SK-N-SH treated with all-trans-retinoic acid at 6 μM for 48 hours (cell line): ENCODE measurements at regions not wholly inside any gene's neighbourhood (a gene's known extent, or its start where the extent isn't known, plus 50 kb on each side); places are given as distances from the start of the nearest gene placed in this dataset.

Source experiments
- ATAC-seq: fragments of 200-7000 bp; cut with Tn5 transposase; 3 replicates; pipeline ENCODE4 v1.9.1; 2020; ENCODE audit warnings: mild to moderate bottlenecking, moderate library complexity
- ARNTL ChIP-seq: fragments of 450-650 bp; formaldehyde crosslinking; IDR thresholded peaks from 2 replicates; pipeline ENCODE4 v1.5.0; 2020; ENCODE audit warnings: low read depth, mild to moderate bottlenecking, moderate library complexity, borderline replicate concordance
- BACH2 ChIP-seq: fragments of 250-450 bp; sonication (Bioruptor Pico); IDR thresholded peaks from 2 replicates; pipeline ENCODE4 v1.9.0; 2021; ENCODE audit warnings: mild to moderate bottlenecking, borderline replicate concordance
- CSDC2 ChIP-seq: fragments of 250-450 bp; sonication (Bioruptor Pico); IDR thresholded peaks from 2 replicates; pipeline ENCODE4 v1.5.0; 2020; ENCODE audit warnings: mild to moderate bottlenecking, moderate library complexity
- ESRRG ChIP-seq: fragments of 250-450 bp; sonication (Bioruptor Pico); IDR thresholded peaks from 2 replicates; pipeline ENCODE4 v1.6.1; 2021; ENCODE audit warnings: mild to moderate bottlenecking
- GLIS3 ChIP-seq: fragments of 250-450 bp; sonication (Bioruptor Pico); IDR thresholded peaks from 2 replicates; pipeline ENCODE4 v1.5.0; 2020; ENCODE audit warnings: mild to moderate bottlenecking, moderate library complexity
- ISL1 ChIP-seq: fragments of 250-450 bp; sonication (Bioruptor Pico); IDR thresholded peaks from 2 replicates; pipeline ENCODE4 v2.1.2; 2022; ENCODE audit warnings: mild to moderate bottlenecking, moderate library complexity
- OSR1 ChIP-seq: fragments of 250-450 bp; sonication (Bioruptor Pico); IDR thresholded peaks from 2 replicates; pipeline ENCODE4 v1.8.0; 2022; ENCODE audit warnings: moderate library complexity, mild to moderate bottlenecking, inconsistent platforms
- RARB ChIP-seq: fragments of 250-450 bp; sonication (Bioruptor Pico); IDR thresholded peaks from 2 replicates; pipeline ENCODE4 v1.8.0; 2021; ENCODE audit warnings: mild to moderate bottlenecking, moderate library complexity
- TOX ChIP-seq: fragments of 250-450 bp; sonication (Bioruptor Pico); IDR thresholded peaks from 2 replicates; pipeline ENCODE4 v1.8.0; 2021; ENCODE audit warnings: mild to moderate bottlenecking, moderate library complexity, borderline replicate concordance
- ZC3H10 ChIP-seq: fragments of 250-450 bp; sonication (Bioruptor Pico); IDR thresholded peaks from 2 replicates; pipeline ENCODE4 v1.5.1; 2021; ENCODE audit warnings: mild to moderate bottlenecking, moderate library complexity
- ZFP3 ChIP-seq: fragments of 250-450 bp; sonication (Bioruptor Pico); IDR thresholded peaks from 2 replicates; pipeline ENCODE4 v1.5.0; 2020; ENCODE audit warnings: mild to moderate bottlenecking, moderate library complexity
- ZFP30 ChIP-seq: fragments of 450-650 bp; formaldehyde crosslinking; IDR thresholded peaks from 2 replicates; pipeline ENCODE4 v1.5.0; 2022; ENCODE audit warnings: mild to moderate bottlenecking, moderate library complexity
- ZNF565 ChIP-seq: fragments of 450-650 bp; formaldehyde crosslinking; conservative IDR thresholded peaks from 2 replicates; pipeline ENCODE4 v1.5.0; 2020; ENCODE audit warnings: low read depth, mild to moderate bottlenecking, moderate library complexity
- ZNF8 ChIP-seq: fragments of 450-650 bp; formaldehyde crosslinking; IDR thresholded peaks from 2 replicates; pipeline ENCODE4 v1.5.0; 2020; ENCODE audit warnings: mild to moderate bottlenecking, moderate library complexity
- TF ChIP-seq, protein P1 (sequence below): fragments of 250-450 bp; sonication (Bioruptor Pico); IDR thresholded peaks from 2 replicates; pipeline ENCODE4 v1.8.0; 2020; ENCODE audit warnings: mild to moderate bottlenecking, moderate library complexity, borderline replicate concordance
- TF ChIP-seq, protein P2 (sequence below): fragments of 250-450 bp; sonication (Bioruptor Pico); IDR thresholded peaks from 2 replicates; pipeline ENCODE4 v1.5.1; 2020; ENCODE audit warnings: low read depth, mild to moderate bottlenecking, moderate library complexity
- TF ChIP-seq, protein P3 (sequence below): fragments of 250-450 bp; sonication (Bioruptor Pico); IDR thresholded peaks from 2 replicates; pipeline ENCODE4 v1.8.0; 2021; ENCODE audit warnings: low read depth, mild to moderate bottlenecking, moderate library complexity, borderline replicate concordance
- TF ChIP-seq, protein P4 (sequence below): fragments of 250-450 bp; sonication (Bioruptor Pico); IDR thresholded peaks from 2 replicates; pipeline ENCODE4 v1.5.0; 2020; ENCODE audit warnings: mild to moderate bottlenecking, moderate library complexity

DNA sequence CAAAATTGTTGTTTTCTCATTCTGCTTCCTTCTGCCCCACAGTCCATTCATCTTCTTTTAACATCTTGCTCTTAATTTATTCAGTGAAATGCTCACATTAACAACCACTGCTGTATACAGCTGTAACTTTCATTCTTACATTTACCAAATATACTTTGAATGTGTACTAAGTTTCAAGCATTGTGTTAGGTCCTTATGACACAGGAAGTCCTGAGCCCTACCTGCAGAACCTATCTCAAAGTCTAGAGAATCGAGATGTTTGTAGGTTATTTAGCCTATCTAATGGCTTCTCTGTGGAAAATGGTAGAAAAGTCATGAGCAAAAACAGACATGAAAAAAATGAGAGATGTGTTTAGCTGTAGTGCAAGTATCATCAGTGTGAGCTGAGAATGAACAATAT lies 117.6 kb upstream of the MGAT4C start:
- TF ChIP-seq ESRRG, result no peak
- TF ChIP-seq ISL1, result no peak
- TF ChIP-seq OSR1 (CRISPR knock-in tag), result no peak
- TF ChIP-seq, protein P1, sequence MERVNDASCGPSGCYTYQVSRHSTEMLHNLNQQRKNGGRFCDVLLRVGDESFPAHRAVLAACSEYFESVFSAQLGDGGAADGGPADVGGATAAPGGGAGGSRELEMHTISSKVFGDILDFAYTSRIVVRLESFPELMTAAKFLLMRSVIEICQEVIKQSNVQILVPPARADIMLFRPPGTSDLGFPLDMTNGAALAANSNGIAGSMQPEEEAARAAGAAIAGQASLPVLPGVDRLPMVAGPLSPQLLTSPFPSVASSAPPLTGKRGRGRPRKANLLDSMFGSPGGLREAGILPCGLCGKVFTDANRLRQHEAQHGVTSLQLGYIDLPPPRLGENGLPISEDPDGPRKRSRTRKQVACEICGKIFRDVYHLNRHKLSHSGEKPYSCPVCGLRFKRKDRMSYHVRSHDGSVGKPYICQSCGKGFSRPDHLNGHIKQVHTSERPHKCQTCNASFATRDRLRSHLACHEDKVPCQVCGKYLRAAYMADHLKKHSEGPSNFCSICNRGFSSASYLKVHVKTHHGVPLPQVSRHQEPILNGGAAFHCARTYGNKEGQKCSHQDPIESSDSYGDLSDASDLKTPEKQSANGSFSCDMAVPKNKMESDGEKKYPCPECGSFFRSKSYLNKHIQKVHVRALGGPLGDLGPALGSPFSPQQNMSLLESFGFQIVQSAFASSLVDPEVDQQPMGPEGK (CRISPR knock-in tag), result no peak
- TF ChIP-seq ZFP3 (CRISPR knock-in tag), result no peak
- TF ChIP-seq, protein P2, sequence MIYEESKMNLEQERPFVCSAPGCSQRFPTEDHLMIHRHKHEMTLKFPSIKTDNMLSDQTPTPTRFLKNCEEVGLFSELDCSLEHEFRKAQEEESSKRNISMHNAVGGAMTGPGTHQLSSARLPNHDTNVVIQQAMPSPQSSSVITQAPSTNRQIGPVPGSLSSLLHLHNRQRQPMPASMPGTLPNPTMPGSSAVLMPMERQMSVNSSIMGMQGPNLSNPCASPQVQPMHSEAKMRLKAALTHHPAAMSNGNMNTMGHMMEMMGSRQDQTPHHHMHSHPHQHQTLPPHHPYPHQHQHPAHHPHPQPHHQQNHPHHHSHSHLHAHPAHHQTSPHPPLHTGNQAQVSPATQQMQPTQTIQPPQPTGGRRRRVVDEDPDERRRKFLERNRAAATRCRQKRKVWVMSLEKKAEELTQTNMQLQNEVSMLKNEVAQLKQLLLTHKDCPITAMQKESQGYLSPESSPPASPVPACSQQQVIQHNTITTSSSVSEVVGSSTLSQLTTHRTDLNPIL (CRISPR knock-in tag), result no peak
- no peak for TF ChIP-seq ZNF8 (CRISPR knock-in tag)
- TF ChIP-seq BACH2 (CRISPR knock-in tag), result no peak
- no peak for TF ChIP-seq ZC3H10 (CRISPR knock-in tag)
- no peak for TF ChIP-seq TOX (CRISPR knock-in tag)
- TF ChIP-seq, protein P3, sequence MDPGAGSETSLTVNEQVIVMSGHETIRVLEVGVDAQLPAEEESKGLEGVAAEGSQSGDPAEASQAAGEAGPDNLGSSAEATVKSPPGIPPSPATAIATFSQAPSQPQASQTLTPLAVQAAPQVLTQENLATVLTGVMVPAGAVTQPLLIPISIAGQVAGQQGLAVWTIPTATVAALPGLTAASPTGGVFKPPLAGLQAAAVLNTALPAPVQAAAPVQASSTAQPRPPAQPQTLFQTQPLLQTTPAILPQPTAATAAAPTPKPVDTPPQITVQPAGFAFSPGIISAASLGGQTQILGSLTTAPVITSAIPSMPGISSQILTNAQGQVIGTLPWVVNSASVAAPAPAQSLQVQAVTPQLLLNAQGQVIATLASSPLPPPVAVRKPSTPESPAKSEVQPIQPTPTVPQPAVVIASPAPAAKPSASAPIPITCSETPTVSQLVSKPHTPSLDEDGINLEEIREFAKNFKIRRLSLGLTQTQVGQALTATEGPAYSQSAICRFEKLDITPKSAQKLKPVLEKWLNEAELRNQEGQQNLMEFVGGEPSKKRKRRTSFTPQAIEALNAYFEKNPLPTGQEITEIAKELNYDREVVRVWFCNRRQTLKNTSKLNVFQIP, result no peak
- TF ChIP-seq, protein P4, sequence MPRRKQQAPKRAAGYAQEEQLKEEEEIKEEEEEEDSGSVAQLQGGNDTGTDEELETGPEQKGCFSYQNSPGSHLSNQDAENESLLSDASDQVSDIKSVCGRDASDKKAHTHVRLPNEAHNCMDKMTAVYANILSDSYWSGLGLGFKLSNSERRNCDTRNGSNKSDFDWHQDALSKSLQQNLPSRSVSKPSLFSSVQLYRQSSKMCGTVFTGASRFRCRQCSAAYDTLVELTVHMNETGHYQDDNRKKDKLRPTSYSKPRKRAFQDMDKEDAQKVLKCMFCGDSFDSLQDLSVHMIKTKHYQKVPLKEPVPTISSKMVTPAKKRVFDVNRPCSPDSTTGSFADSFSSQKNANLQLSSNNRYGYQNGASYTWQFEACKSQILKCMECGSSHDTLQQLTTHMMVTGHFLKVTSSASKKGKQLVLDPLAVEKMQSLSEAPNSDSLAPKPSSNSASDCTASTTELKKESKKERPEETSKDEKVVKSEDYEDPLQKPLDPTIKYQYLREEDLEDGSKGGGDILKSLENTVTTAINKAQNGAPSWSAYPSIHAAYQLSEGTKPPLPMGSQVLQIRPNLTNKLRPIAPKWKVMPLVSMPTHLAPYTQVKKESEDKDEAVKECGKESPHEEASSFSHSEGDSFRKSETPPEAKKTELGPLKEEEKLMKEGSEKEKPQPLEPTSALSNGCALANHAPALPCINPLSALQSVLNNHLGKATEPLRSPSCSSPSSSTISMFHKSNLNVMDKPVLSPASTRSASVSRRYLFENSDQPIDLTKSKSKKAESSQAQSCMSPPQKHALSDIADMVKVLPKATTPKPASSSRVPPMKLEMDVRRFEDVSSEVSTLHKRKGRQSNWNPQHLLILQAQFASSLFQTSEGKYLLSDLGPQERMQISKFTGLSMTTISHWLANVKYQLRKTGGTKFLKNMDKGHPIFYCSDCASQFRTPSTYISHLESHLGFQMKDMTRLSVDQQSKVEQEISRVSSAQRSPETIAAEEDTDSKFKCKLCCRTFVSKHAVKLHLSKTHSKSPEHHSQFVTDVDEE (CRISPR knock-in tag), result no peak
- no peak for TF ChIP-seq GLIS3
- no peak for TF ChIP-seq ZFP30 (CRISPR knock-in tag)
- TF ChIP-seq CSDC2 (CRISPR knock-in tag), result no peak
- no peak for TF ChIP-seq ZNF565 (CRISPR knock-in tag)
- no peak for ATAC-seq

DNA sequence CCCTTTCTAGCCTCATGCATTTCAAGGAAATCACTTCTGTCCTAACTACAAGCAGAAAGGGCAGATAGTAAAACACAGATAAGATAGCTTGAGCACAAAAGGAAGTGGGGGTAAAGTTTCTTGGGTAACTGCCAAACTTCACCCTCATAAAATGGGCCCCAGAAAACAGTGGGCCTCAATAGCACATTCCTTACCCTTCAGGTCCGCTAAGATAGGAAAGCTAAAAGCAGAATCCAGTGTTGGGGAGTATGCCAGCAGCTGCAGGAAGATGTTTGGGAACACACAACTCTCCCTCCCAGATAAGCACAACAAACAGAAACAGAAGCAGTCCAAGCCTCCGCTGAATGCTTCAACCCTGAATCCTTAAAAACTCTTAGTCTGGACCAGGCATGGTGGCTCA lies 110.9 kb upstream of the MGAT4C start:
- ATAC-seq, result no peak
- TF ChIP-seq ESRRG, result no peak
- no peak for TF ChIP-seq GLIS3

DNA sequence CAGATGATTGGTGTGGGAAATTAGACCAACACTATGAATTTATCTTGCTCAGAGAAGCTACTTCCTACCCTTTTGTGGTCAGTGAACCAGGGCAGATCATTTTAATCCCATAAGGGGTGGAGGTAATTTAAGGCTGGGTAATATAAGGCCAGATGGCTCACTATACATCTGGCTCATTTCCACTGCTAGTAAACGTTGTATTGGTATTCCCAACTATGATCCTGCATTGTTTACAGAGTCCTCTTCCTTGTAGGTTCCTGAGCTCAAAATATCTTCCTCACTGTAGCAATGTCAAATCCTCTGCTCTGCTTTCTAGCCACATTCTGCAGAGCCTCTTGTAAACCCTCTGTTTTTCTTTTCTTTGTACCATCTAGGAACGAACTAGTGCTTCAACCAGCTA lies 93.0 kb upstream of the MGAT4C start:
- TF ChIP-seq, protein P2 (CRISPR knock-in tag), result no peak
- TF ChIP-seq ISL1, result no peak
- TF ChIP-seq, protein P1 (CRISPR knock-in tag), result no peak
- no peak for TF ChIP-seq RARB (CRISPR knock-in tag)
- no peak for TF ChIP-seq OSR1 (CRISPR knock-in tag)
- TF ChIP-seq ARNTL (CRISPR knock-in tag), result no peak
- no peak for ATAC-seq
